ENCODE measurements at regions not wholly inside any gene's neighbourhood (a gene's known extent, or its start where the extent isn't known, plus 50 kb on each side); places are given as distances from the start of the nearest gene placed in this dataset.

DNA sequence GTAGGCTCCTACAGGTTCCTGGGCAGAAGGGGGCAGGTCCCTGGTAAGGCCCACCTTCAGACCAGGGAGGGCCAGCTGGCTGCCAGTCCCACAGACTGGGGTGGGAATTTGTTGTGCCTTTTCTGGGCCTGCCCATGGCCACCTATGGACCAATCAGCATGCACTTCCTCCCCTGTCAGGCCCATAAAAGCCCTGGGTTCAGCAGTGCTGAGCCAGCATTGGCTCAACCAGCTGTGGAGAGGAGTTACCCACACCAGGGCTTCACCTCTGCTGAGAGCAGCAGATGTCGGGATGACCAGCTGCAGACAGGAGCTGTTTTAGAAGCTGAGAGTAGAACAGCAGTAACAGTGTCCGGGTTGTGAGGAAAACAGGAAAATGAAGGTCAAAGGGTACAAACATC lies 373.4 kb upstream of the ACO1 start:
- H3K4me3 ChIP-seq (ENCODE audit: low read depth, low read length), result no peak overlapping the region
- TF ChIP-seq, protein P1, sequence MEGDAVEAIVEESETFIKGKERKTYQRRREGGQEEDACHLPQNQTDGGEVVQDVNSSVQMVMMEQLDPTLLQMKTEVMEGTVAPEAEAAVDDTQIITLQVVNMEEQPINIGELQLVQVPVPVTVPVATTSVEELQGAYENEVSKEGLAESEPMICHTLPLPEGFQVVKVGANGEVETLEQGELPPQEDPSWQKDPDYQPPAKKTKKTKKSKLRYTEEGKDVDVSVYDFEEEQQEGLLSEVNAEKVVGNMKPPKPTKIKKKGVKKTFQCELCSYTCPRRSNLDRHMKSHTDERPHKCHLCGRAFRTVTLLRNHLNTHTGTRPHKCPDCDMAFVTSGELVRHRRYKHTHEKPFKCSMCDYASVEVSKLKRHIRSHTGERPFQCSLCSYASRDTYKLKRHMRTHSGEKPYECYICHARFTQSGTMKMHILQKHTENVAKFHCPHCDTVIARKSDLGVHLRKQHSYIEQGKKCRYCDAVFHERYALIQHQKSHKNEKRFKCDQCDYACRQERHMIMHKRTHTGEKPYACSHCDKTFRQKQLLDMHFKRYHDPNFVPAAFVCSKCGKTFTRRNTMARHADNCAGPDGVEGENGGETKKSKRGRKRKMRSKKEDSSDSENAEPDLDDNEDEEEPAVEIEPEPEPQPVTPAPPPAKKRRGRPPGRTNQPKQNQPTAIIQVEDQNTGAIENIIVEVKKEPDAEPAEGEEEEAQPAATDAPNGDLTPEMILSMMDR (IDR thresholded peaks at IDR 0.05; ENCODE audit: low read depth, low read length), result no peak

DNA sequence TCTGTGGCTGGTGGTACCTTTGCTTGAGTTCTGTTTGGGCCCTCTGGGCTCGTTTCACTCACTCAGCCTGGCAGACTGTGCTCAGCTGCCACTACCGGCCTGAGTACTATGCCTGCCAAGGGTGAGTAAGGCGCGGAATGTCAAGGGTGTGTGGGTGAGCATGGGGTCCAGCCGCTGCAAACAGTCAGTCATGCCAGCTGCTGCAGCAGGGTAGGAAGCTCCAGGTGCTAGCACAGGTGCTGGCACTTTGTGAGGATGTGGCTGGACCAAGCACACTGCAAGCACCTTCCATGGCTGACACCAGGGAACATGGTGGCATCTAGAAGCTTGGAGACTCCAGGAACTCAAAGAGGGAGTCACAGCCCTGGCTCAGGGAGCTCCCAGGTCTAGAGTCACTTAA lies 368.6 kb upstream of the ACO1 start:
- no peak overlapping the region for H3K4me3 ChIP-seq (ENCODE audit: low read depth, low read length)
- TF ChIP-seq, protein P1 (IDR thresholded peaks at IDR 0.05; ENCODE audit: low read depth, low read length), result no peak

DNA sequence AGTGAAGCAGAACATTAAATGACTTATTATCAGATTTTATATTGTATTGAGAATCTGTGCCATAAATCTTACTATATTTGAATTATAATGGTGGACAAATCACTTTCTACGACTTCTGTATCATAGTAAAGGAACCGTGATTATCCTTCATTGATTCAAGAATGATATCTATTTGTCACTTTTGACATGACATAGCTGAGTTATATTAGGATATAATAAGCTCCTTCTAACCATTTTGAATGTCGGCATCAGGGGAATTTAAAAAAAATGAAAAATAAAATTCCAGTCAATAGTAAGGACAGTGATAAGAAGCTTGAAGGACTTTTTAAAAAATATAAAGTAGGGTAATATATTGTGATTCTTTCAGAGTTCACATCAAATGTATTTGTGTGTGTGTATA lies 338.9 kb upstream of the ACO1 start:
- TF ChIP-seq, protein P1 (IDR thresholded peaks at IDR 0.05; ENCODE audit: low read depth, low read length), result no peak
- no peak overlapping the region for H3K4me3 ChIP-seq (ENCODE audit: low read depth, low read length)

DNA sequence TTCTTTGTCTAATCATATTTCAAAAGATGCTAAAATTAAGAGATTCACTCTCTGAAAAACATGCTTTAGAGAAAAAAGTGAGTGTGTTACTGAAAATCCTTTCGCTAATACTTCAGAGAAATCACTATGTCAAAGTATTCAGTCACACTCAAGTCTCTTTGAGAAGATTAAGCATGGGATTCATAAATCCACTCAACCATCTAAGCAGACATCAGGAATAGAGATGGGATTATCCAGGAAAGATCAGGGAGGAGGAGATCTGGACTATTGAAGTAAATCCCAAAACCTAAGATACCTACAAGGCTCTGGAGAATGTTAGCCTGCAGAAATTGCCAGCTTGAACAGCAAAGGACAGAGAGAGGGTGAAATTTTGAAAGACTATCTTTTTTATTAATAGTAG lies 317.2 kb upstream of the ACO1 start:
- TF ChIP-seq, protein P1 (IDR thresholded peaks at IDR 0.05; ENCODE audit: low read depth, low read length), result no peak
- no peak overlapping the region for H3K4me3 ChIP-seq (ENCODE audit: low read depth, low read length)

DNA sequence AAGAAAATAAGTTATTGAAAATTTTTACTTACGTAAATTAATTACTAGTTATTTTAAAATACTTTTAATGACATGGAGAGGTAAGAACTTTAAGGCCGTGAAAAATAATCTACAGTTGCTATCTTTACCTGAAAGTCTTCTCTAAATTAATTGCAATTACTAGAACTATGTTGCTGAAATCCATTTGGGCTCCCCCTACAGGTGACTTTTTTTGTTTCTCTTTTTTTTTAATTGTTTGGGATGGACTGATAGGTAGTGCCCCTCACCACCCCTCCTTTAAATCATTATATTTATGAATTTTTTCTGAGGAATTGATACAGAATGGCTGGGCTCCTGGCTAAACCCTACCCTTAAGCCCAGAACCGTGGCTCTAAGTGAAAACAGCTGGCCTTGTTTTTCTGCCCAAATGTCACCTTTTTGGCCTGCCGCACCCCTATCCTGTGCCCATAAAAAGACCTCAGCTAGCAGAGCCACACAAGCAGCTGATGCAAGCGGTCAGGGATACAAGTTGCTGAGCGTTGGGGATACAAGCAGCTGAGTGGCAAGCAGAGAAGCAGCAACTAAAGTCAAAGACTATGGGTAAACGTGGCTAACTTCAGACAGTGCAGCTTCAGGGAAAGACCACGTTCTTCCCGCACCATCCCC lies 315.2 kb upstream of the ACO1 start:
- H3K4me3 ChIP-seq (ENCODE audit: low read depth, low read length), result no peak overlapping the region
- TF ChIP-seq, protein P1 (IDR thresholded peaks at IDR 0.05; ENCODE audit: low read depth, low read length), result no peak

DNA sequence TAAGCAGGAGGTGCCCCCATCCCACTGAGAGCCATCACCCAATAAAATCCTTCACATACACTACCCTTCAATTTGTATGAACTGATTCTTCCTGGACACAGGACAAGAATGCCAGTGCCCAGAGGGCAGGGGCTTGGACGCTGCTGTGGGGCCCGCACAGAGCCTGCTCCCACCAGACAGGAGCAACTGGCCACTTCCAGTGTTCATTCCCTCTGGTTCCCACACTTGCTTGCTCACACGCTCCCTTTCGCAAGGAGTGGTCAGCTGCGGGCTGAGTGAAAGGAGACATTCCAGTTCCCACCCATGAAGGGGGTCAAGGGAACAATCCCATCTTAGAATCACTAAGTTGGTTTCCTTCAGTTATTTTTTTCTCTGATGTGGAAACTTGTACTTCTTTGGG lies 314.5 kb upstream of the ACO1 start:
- TF ChIP-seq, protein P1 (IDR thresholded peaks at IDR 0.05; ENCODE audit: low read depth, low read length), result no peak
- H3K4me3 ChIP-seq (ENCODE audit: low read depth, low read length), result no peak overlapping the region

DNA sequence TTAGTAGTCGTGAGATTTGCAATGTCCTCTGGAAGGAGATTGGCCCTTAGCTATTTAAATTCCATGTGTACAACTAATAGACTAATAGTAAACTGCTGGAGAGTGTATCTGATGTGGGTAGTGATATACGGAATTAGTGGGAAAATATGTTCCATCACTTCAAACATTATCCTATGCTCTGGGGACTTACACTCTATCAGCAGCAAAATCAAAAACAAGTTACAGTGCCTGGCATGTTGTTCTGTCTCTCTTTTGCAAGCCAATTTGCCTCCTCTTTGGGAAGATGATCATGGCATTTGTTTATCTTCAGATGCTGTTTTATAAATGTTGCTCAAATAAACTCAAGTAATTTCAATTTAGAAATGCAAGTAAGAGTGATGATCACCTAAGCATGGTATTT lies 311.9 kb upstream of the ACO1 start:
- H3K4me3 ChIP-seq (ENCODE audit: low read depth, low read length), result no peak overlapping the region
- TF ChIP-seq, protein P1 (IDR thresholded peaks at IDR 0.05; ENCODE audit: low read depth, low read length), result no peak

Measured in WI38 (cell line).